ENCODE measurements at regions not wholly inside any gene's neighbourhood (a gene's known extent, or its start where the extent isn't known, plus 50 kb on each side); places are given as distances from the start of the nearest gene placed in this dataset.

GRCh38 chr5:98656125-98656795 is 117.2 kb upstream of the RGMB start:
- no peak overlapping the region for H3K27ac ChIP-seq
- H3K27me3 ChIP-seq (ENCODE audit: insufficient read depth, low read depth), result no peaks in the 10 kb centered on the region
- H3K4me2 ChIP-seq, result no peak overlapping the region
- no peak overlapping the region for H3K4me3 ChIP-seq (IDR thresholded peaks at IDR 0.05; ENCODE audit: insufficient read depth, low read depth, low read length)
- no peaks in the 10 kb centered on the region for H3K79me2 ChIP-seq (ENCODE audit: insufficient read depth, low read depth)
- H3K36me3 ChIP-seq (ENCODE audit: insufficient read depth), result no peaks in the 10 kb centered on the region
- H3K4me1 ChIP-seq (ENCODE audit: low read depth, poor library complexity, severe bottlenecking), result no peaks in the 10 kb centered on the region
- H4K20me1 ChIP-seq (ENCODE audit: insufficient read depth), result no peaks in the 10 kb centered on the region
- no peak overlapping the region for H2AFZ ChIP-seq (ENCODE audit: low read depth)
- no peak overlapping the region for H3K9ac ChIP-seq
- no peak for TF ChIP-seq CTCF (conservative IDR thresholded peaks at IDR 0.05; ENCODE audit: low read depth, low read length)

- Histone ChIP-seq H3K4me2 (no peak overlapping the region), H3K27ac (no peak overlapping the region), H3K36me3 (ENCODE audit: insufficient read depth) (no peaks in the 10 kb centered on the region), H3K27me3 (ENCODE audit: insufficient read depth, low read depth) (no peaks in the 10 kb centered on the region), H3K79me2 (ENCODE audit: insufficient read depth, low read depth) (no peaks in the 10 kb centered on the region), H2AFZ (ENCODE audit: low read depth) (no peak overlapping the region), H4K20me1 (ENCODE audit: insufficient read depth) (no peaks in the 10 kb centered on the region), H3K9ac (no peak overlapping the region), H3K4me3 (IDR thresholded peaks at IDR 0.05; ENCODE audit: insufficient read depth, low read depth, low read length) (no peak overlapping the region), H3K4me1 (ENCODE audit: low read depth, poor library complexity, severe bottlenecking) (no peaks in the 10 kb centered on the region)
- TF ChIP-seq CTCF (conservative IDR thresholded peaks at IDR 0.05; ENCODE audit: low read depth, low read length), result no peak
Measured at GRCh38 chr5:98656796-98657195, 116.7 kb upstream of the RGMB start.

- Histone ChIP-seq H3K4me3 (IDR thresholded peaks at IDR 0.05; ENCODE audit: insufficient read depth, low read depth, low read length) (no peak overlapping the region), H3K9ac (no peak overlapping the region), H3K4me2 (no peak overlapping the region), H4K20me1 (ENCODE audit: insufficient read depth) (no peaks in the 10 kb centered on the region), H3K79me2 (ENCODE audit: insufficient read depth, low read depth) (no peaks in the 10 kb centered on the region), H3K27ac (no peak overlapping the region), H3K27me3 (ENCODE audit: insufficient read depth, low read depth) (no peaks in the 10 kb centered on the region), H3K4me1 (ENCODE audit: low read depth, poor library complexity, severe bottlenecking) (no peaks in the 10 kb centered on the region), H2AFZ (ENCODE audit: low read depth) (no peak overlapping the region), H3K36me3 (ENCODE audit: insufficient read depth) (no peaks in the 10 kb centered on the region)
- no peak for TF ChIP-seq CTCF (conservative IDR thresholded peaks at IDR 0.05; ENCODE audit: low read depth, low read length)
Measured at GRCh38 chr5:98657559-98657958, 115.9 kb upstream of the RGMB start.

GRCh38 chr5:98663521-98663920 is 109.9 kb upstream of the RGMB start:
- H3K4me3 ChIP-seq (IDR thresholded peaks at IDR 0.05; ENCODE audit: insufficient read depth, low read depth, low read length), result no peak overlapping the region
- no peaks in the 10 kb centered on the region for H3K36me3 ChIP-seq (ENCODE audit: insufficient read depth)
- no peaks in the 10 kb centered on the region for H3K27me3 ChIP-seq (ENCODE audit: insufficient read depth, low read depth)
- no peaks in the 10 kb centered on the region for H3K4me1 ChIP-seq (ENCODE audit: low read depth, poor library complexity, severe bottlenecking)
- H3K79me2 ChIP-seq (ENCODE audit: insufficient read depth, low read depth), result no peaks in the 10 kb centered on the region
- no peak overlapping the region for H3K9ac ChIP-seq
- no peak overlapping the region for H3K4me2 ChIP-seq
- H3K27ac ChIP-seq, result no peak overlapping the region
- no peak overlapping the region for H2AFZ ChIP-seq (ENCODE audit: low read depth)
- H4K20me1 ChIP-seq (ENCODE audit: insufficient read depth), result no peaks in the 10 kb centered on the region
- no peak for TF ChIP-seq CTCF (conservative IDR thresholded peaks at IDR 0.05; ENCODE audit: low read depth, low read length)

Measured in KMS-11 (cell line).